K562 (cell line): ENCODE measurements at regions not wholly inside any gene's neighbourhood (a gene's known extent, or its start where the extent isn't known, plus 50 kb on each side); places are given as distances from the start of the nearest gene placed in this dataset.

Experiments used
- ATAC-seq: fragments of 200-7000 bp; cut with Tn5 transposase; 3 replicates; pipeline ENCODE4 v1.9.1; 2020; ENCODE audit warnings: moderate library complexity
- BruUV-seq: library from RNA; stranded (reverse); fragments of 400-500 nt; replicated peaks from 2 replicates; lab custom pipeline; 2021; lab: Mats Ljungman, UMichigan
- CTCF ChIA-PET: fragments of 300-600 bp; formaldehyde crosslinking; extraction: SDS; loops from one replicate; lab custom pipeline; 2021; ENCODE audit warnings: low intra/inter-chr PET ratio; lab: Yijun Ruan, JAX
- POLR2A ChIA-PET: fragments of 300-600, 350-650 bp; sonication (Branson Sonifier 250); formaldehyde crosslinking; extraction: SDS; loops from one replicate; lab custom pipeline; 2021; ENCODE audit warnings: antibody characterized with exemption, inconsistent platforms; lab: Yijun Ruan, JAX
- DNase-seq, 4 experiments: peaks; one replicate each; pipeline versions ENCODE4 v3.0.0 to v3.0.0-alpha.2; 2011 to 2018; ENCODE audit warnings: low spot score in 3 of 4, mixed read lengths in 3 of 4; ENCODE audit errors: extremely low read depth in 1 of 4
- FAIRE-seq: peaks from 2 replicates; lab custom pipeline; 2011; peaks lifted over from hg19 to GRCh38; lab: Jason Lieb, UNC
- H2AFZ ChIP-seq: 2 replicates; pipeline ENCODE4 v1.6.0; 2011; ENCODE audit warnings: low read depth, low read length, control low read depth, inconsistent platforms
- H3K27ac ChIP-seq: fragments of 200-600 bp; 3 replicates; pipeline ENCODE4 v1.8.0; 2011; ENCODE audit warnings: low read depth, mild to moderate bottlenecking, control low read depth, inconsistent platforms, low read length, moderate library complexity, mixed read lengths; ENCODE audit errors: extremely low read depth
- H3K27me3 ChIP-seq, 2 experiments: fragments of 300-600 bp in 1 of 2; 2 replicates in 1 of 2; 3 replicates in 1 of 2; pipeline versions ENCODE4 v1.6.0 to v1.8.0; 2011; ENCODE audit warnings: inconsistent platforms in 2 of 2, low read length in 2 of 2, mild to moderate bottlenecking in 1 of 2, mixed read lengths in 1 of 2, moderate library complexity in 1 of 2; ENCODE audit not compliant: control insufficient read depth in 2 of 2, insufficient read depth in 2 of 2
- H3K36me3 ChIP-seq: fragments of 300-600 bp; 3 replicates; pipeline ENCODE4 v1.8.0; 2011; ENCODE audit warnings: mild to moderate bottlenecking, low read length, inconsistent platforms; ENCODE audit not compliant: control insufficient read depth, insufficient read depth
- H3K4me1 ChIP-seq, 2 experiments: fragments of 200-600 bp in 1 of 2; replicated peaks in 1 of 2; 2 replicates in 1 of 2; 3 replicates in 1 of 2; pipeline versions ENCODE4 v1.5.1 to v1.8.0; 2011; ENCODE audit warnings: inconsistent platforms in 2 of 2, low read length in 2 of 2, mild to moderate bottlenecking in 1 of 2, mixed read lengths in 1 of 2, moderate library complexity in 1 of 2; ENCODE audit not compliant: control insufficient read depth in 2 of 2, insufficient read depth in 2 of 2
- H3K4me2 ChIP-seq: 2 replicates; pipeline ENCODE4 v1.6.1; 2011; ENCODE audit warnings: low read length, control low read depth, inconsistent platforms, mixed read lengths; ENCODE audit not compliant: insufficient read depth
- H3K4me3 ChIP-seq: fragments of 200-600 bp; sonication (generic), shearing (Covaris generic); 2 replicates; pipeline ENCODE4 v1.5.1; 2016; ENCODE audit warnings: control low read depth, inconsistent platforms
- H3K79me2 ChIP-seq: fragments of 200-600 bp; 3 replicates; pipeline ENCODE4 v1.8.0; 2011; ENCODE audit warnings: low read length, inconsistent platforms; ENCODE audit not compliant: control insufficient read depth, insufficient read depth
- H3K9ac ChIP-seq, 2 experiments: 2 replicates each; pipeline versions ENCODE4 v1.6.0 to v1.6.1; 2011; ENCODE audit warnings: low read depth in 2 of 2, low read length in 2 of 2, control low read depth in 1 of 2, inconsistent platforms in 1 of 2, mild to moderate bottlenecking in 1 of 2, mixed read lengths in 1 of 2; ENCODE audit not compliant: insufficient read depth in 1 of 2
- H3K9me1 ChIP-seq: one replicate; pipeline ENCODE4 v1.6.0; 2011; ENCODE audit warnings: inconsistent platforms, mild to moderate bottlenecking, low read length, moderate library complexity; ENCODE audit not compliant: control insufficient read depth, insufficient read depth
- H3K9me3 ChIP-seq: replicated peaks from 2 replicates; pipeline ENCODE4 v1.5.1; 2011; ENCODE audit warnings: low read depth, low read length, inconsistent platforms; ENCODE audit not compliant: control insufficient read depth, insufficient read depth
- H4K20me1 ChIP-seq: replicated peaks from 2 replicates; pipeline ENCODE4 v1.6.1; 2011; ENCODE audit warnings: low read length, inconsistent platforms, mixed read lengths; ENCODE audit not compliant: control insufficient read depth, insufficient read depth
- DACH1 ChIP-seq: fragments of 450-650 bp; IDR thresholded peaks from 2 replicates; pipeline ENCODE4 v1.6.1; 2018; ENCODE audit not compliant: partially characterized antibody
- KDM2B ChIP-seq: fragments of 250-450 bp; sonication (Bioruptor Pico); IDR thresholded peaks from 2 replicates; pipeline ENCODE4 v1.8.0; 2021; ENCODE audit warnings: mild to moderate bottlenecking, moderate library complexity
- NFIC ChIP-seq: fragments of 450-650 bp; IDR thresholded peaks from 2 replicates; pipeline ENCODE4 v1.6.1; 2017; ENCODE audit warnings: mild to moderate bottlenecking, inconsistent platforms
- PPARD ChIP-seq: fragments of 250-450 bp; sonication (Bioruptor Pico); IDR thresholded peaks from 2 replicates; pipeline ENCODE4 v1.8.0; 2022; ENCODE audit warnings: inconsistent platforms, mild to moderate bottlenecking, moderate library complexity
- RBM39 ChIP-seq: fragments of 200-400 bp; formaldehyde crosslinking; optimal IDR thresholded peaks from 2 replicates; pipeline ENCODE3; 2018; ENCODE audit warnings: low read depth, low read length
- RREB1 ChIP-seq: fragments of 250-450 bp; sonication (Bioruptor Pico); IDR thresholded peaks from 2 replicates; pipeline ENCODE4 v1.4.0; 2020
- SIRT6 ChIP-seq: IDR thresholded peaks from one replicate; pipeline ENCODE4 v1.6.1; 2012; ENCODE audit warnings: low read depth, mild to moderate bottlenecking, control low read depth, inconsistent platforms, low read length, moderate library complexity
- SLC30A9 ChIP-seq: fragments of 250-450 bp; sonication (Bioruptor Pico); IDR thresholded peaks from 2 replicates; pipeline ENCODE4 v1.8.0; 2022; ENCODE audit warnings: mild to moderate bottlenecking, moderate library complexity
- SNRNP70 ChIP-seq: fragments of 200-400 bp; formaldehyde crosslinking; optimal IDR thresholded peaks from 2 replicates; pipeline ENCODE3; 2017; ENCODE audit warnings: low read depth, low read length
- SRF ChIP-seq, 2 experiments: fragments of 250-450, 450-650 bp in 1 of 2; sonication (Bioruptor Pico) in 1 of 2; sonication (generic) in 1 of 2; formaldehyde crosslinking; IDR thresholded peaks; 2 replicates each; pipeline versions ENCODE4 v1.5.0 to v1.5.1; 2020 to 2022; ENCODE audit warnings: mild to moderate bottlenecking in 1 of 2, missing genetic modification reagents in 1 of 2
- WHSC1 ChIP-seq: IDR thresholded peaks from one replicate; pipeline ENCODE4 v1.6.1; 2012; ENCODE audit warnings: low read length, control low read depth, inconsistent platforms
- WGBS: fragments of 100-300 bp; shearing (Covaris generic); methylation state at CpG from one replicate; pipeline ENCODE4 v1.1.6; 2016; ENCODE audit warnings: low coverage, mixed read lengths; ENCODE audit not compliant: insufficient coverage; ENCODE audit errors: missing lambda C conversion rate; 5-methylcytosine and 5-hydroxymethylcytosine counted together
- in situ Hi-C: fragments of 300-500 bp; cut with MboI; formaldehyde crosslinking; loops from 4 replicates; pipeline ENCODE4 v1.15.0; 2018; ENCODE audit warnings: inconsistent platforms, mixed read lengths
- intact Hi-C: fragments of 100-400 bp; cut with micrococcal nuclease; formaldehyde crosslinking; loops from 2 replicates; pipeline ENCODE4 v1.14.2; 2022
- TF ChIP-seq, protein P1 (sequence below), 2 experiments: IDR thresholded peaks; 2 replicates each; pipeline ENCODE4 v1.6.1; 2012; ENCODE audit warnings: improper control_type of control experiment in 2 of 2, low read depth in 2 of 2, low read length in 2 of 2, borderline replicate concordance in 1 of 2

GRCh38 chr3:74033381-74033780, 408.6 kb upstream of the PDZRN3 start (continued):
- TF ChIP-seq, protein P1, sequence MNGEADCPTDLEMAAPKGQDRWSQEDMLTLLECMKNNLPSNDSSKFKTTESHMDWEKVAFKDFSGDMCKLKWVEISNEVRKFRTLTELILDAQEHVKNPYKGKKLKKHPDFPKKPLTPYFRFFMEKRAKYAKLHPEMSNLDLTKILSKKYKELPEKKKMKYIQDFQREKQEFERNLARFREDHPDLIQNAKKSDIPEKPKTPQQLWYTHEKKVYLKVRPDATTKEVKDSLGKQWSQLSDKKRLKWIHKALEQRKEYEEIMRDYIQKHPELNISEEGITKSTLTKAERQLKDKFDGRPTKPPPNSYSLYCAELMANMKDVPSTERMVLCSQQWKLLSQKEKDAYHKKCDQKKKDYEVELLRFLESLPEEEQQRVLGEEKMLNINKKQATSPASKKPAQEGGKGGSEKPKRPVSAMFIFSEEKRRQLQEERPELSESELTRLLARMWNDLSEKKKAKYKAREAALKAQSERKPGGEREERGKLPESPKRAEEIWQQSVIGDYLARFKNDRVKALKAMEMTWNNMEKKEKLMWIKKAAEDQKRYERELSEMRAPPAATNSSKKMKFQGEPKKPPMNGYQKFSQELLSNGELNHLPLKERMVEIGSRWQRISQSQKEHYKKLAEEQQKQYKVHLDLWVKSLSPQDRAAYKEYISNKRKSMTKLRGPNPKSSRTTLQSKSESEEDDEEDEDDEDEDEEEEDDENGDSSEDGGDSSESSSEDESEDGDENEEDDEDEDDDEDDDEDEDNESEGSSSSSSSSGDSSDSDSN (IDR thresholded peaks at IDR 0.05; ENCODE audit: borderline replicate concordance in 1 of 2, low read depth in 2 of 2, low read length in 2 of 2): no peak
- TF ChIP-seq SLC30A9 (CRISPR knock-in tag) (no peak), NFIC (no peak), PPARD (CRISPR knock-in tag) (no peak), KDM2B (CRISPR knock-in tag) (no peak), SRF (CRISPR knock-in tag; IDR thresholded peaks at IDR 0.05) (no peak), WHSC1 (no peak), SIRT6 (no peak)

- H4K20me1 ChIP-seq: no peaks in the 10 kb centered on the region
- BruUV-seq: no TSS peak
- in situ Hi-C loops: no loop called here
- no peak overlapping the region for H3K9ac ChIP-seq
- no peak overlapping the region for H3K4me3 ChIP-seq
- no peak for DNase-seq
- H3K4me2 ChIP-seq: no peak overlapping the region
- TF ChIP-seq RBM39 (no peak), DACH1 (no peak), RREB1 (CRISPR knock-in tag) (no peak), SNRNP70 (no peak)
- no peaks in the 10 kb centered on the region for H3K4me1 ChIP-seq
- no peak overlapping the region for H3K27ac ChIP-seq
- 1% methylated on average over 7 of the region's 7 CpGs for WGBS
- no peaks in the 10 kb centered on the region for H3K9me3 ChIP-seq
- intact Hi-C loops: no loop called here
- H3K9me1 ChIP-seq: no peaks in the 10 kb centered on the region
- FAIRE-seq: no peak
- no peaks in the 10 kb centered on the region for H3K27me3 ChIP-seq
- POLR2A ChIA-PET: no interaction called here
- H3K36me3 ChIP-seq: no peaks in the 10 kb centered on the region
- H3K79me2 ChIP-seq: no peaks in the 10 kb centered on the region
- no peak for ATAC-seq
- CTCF ChIA-PET: no interaction called here
- H2AFZ ChIP-seq: no peak overlapping the region
Measured at GRCh38 chr3:74027121-74027520, 402.4 kb upstream of the PDZRN3 start.
